NCI-H1092 treated with DMSO at 0.1 percent for 48 hours (cell line): ENCODE measurements at regions not wholly inside any gene's neighbourhood (a gene's known extent, or its start where the extent isn't known, plus 50 kb on each side); places are given as distances from the start of the nearest gene placed in this dataset.

Experiments
- DNase-seq: peaks from one replicate; lab custom pipeline; 2025; lab: John Stamatoyannopoulos, UW

- DNase-seq, result no peak
These were observed 807.0 kb downstream of the TLE4 start for GRCh38 chr9:80378669-80379293.

GRCh38 chr9:80376180-80376579, 804.4 kb downstream of the TLE4 start:
- DNase-seq, result no peak

GRCh38 chr9:80375477-80375876, 803.7 kb downstream of the TLE4 start:
- DNase-seq, result no peak

GRCh38 chr9:80369641-80370040, 797.9 kb downstream of the TLE4 start:
- no peak for DNase-seq

GRCh38 chr9:80366626-80367025, 794.9 kb downstream of the TLE4 start:
- DNase-seq, result no peak

GRCh38 chr9:80359941-80360881, 788.4 kb downstream of the TLE4 start:
- DNase-seq, result no peak

GRCh38 chr9:80359291-80359690, 787.5 kb downstream of the TLE4 start:
- DNase-seq, result no peak

GRCh38 chr9:80352967-80353366, 781.2 kb downstream of the TLE4 start:
- no peak for DNase-seq

GRCh38 chr9:80351612-80352011, 779.8 kb downstream of the TLE4 start:
- DNase-seq, result no peak

GRCh38 chr9:80326105-80326504, 754.3 kb downstream of the TLE4 start:
- DNase-seq, result no peak

- no peak for DNase-seq
These were observed 749.2 kb downstream of the TLE4 start for GRCh38 chr9:80320916-80321315.

- DNase-seq, result no peak
These were observed 748.7 kb downstream of the TLE4 start for GRCh38 chr9:80320480-80320879.

- DNase-seq, result no peak
These were observed 733.4 kb downstream of the TLE4 start for GRCh38 chr9:80305136-80305535.

GRCh38 chr9:80294955-80295354, 723.2 kb downstream of the TLE4 start:
- DNase-seq, result no peak

- no peak for DNase-seq
These were observed 722.6 kb downstream of the TLE4 start for GRCh38 chr9:80294318-80294717.

- no peak for DNase-seq
These were observed 720.5 kb downstream of the TLE4 start for GRCh38 chr9:80292231-80292630.

GRCh38 chr9:80285326-80285725, 713.6 kb downstream of the TLE4 start:
- no peak for DNase-seq

- no peak for DNase-seq
These were observed 711.0 kb downstream of the TLE4 start for GRCh38 chr9:80282766-80283165.

- no peak for DNase-seq
These were observed 687.3 kb downstream of the TLE4 start for GRCh38 chr9:80259079-80259478.

- DNase-seq, result no peak
These were observed 680.0 kb downstream of the TLE4 start for GRCh38 chr9:80251778-80252177.

- DNase-seq, result no peak
These were observed 670.3 kb downstream of the TLE4 start for GRCh38 chr9:80242022-80242421.

- DNase-seq, result no peak
These were observed 664.0 kb downstream of the TLE4 start for GRCh38 chr9:80235752-80236151.

- DNase-seq, result no peak
These were observed 662.1 kb downstream of the TLE4 start for GRCh38 chr9:80233906-80234305.
